SK-N-SH (cell line): ENCODE measurements at regions not wholly inside any gene's neighbourhood (a gene's known extent, or its start where the extent isn't known, plus 50 kb on each side); places are given as distances from the start of the nearest gene placed in this dataset.

Source experiments
- CTCF ChIA-PET: fragments of 300-600, 350-600 bp; formaldehyde crosslinking; extraction: SDS; loops from one replicate; lab custom pipeline; 2021; lab: Yijun Ruan, JAX
- POLR2A ChIA-PET: fragments of 350-600 bp; sonication (Branson Sonifier 250); formaldehyde crosslinking; extraction: SDS; loops from one replicate; lab custom pipeline; 2020; ENCODE audit warnings: antibody characterized with exemption, inconsistent platforms; lab: Yijun Ruan, JAX
- DNase-seq: peaks from one replicate; pipeline ENCODE4 v3.0.0; 2012
- H2AFZ ChIP-seq: fragments of 200-600 bp; sonication (generic); 2 replicates; pipeline ENCODE4 v1.8.1; 2016; ENCODE audit warnings: antibody characterized with exemption, mild to moderate bottlenecking, low read depth
- H3F3A ChIP-seq: fragments of 200-600 bp; sonication (generic); replicated peaks from 2 replicates; pipeline ENCODE3; 2016; ENCODE audit warnings: antibody characterized with exemption, mild to moderate bottlenecking; ENCODE audit not compliant: insufficient read depth
- H3K27ac ChIP-seq, 2 experiments: fragments of 200-500 bp in 1 of 2; fragments of 200-600 bp in 1 of 2; sonication (Bioruptor generic) in 1 of 2; sonication (generic), shearing (Covaris generic) in 1 of 2; 2 replicates each; pipeline versions ENCODE4 v1.5.1 to v1.6.1; 2014 to 2016; ENCODE audit warnings: low read depth in 2 of 2, inconsistent platforms in 1 of 2, low read length in 1 of 2, mild to moderate bottlenecking in 1 of 2, mixed read lengths in 1 of 2
- H3K27me3 ChIP-seq: fragments of 200-600 bp; sonication (generic), shearing (Covaris generic); 2 replicates; pipeline ENCODE4 v1.6.1; 2016; ENCODE audit warnings: mixed run types; ENCODE audit not compliant: insufficient read depth
- H3K36me3 ChIP-seq, 2 experiments: fragments of 200-500 bp in 1 of 2; fragments of 200-600 bp in 1 of 2; sonication (Bioruptor generic) in 1 of 2; sonication (generic) in 1 of 2; replicated peaks in 1 of 2; 2 replicates each; pipeline versions ENCODE3 to v1.5.1; 2014 to 2016; ENCODE audit warnings: low read length in 1 of 2, mild to moderate bottlenecking in 1 of 2; ENCODE audit not compliant: insufficient read depth in 2 of 2, control insufficient read depth in 1 of 2
- H3K4me1 ChIP-seq, 2 experiments: fragments of 200-500 bp in 1 of 2; fragments of 200-600 bp in 1 of 2; sonication (Bioruptor generic) in 1 of 2; sonication (generic), shearing (Covaris generic) in 1 of 2; 2 replicates each; pipeline versions ENCODE4 v1.5.1 to v1.6.1; 2014 to 2016; ENCODE audit warnings: low read depth in 1 of 2, low read length in 1 of 2, mixed run types in 1 of 2; ENCODE audit not compliant: insufficient read depth in 2 of 2, control insufficient read depth in 1 of 2
- H3K4me2 ChIP-seq: fragments of 200-600 bp; sonication (generic), shearing (Covaris generic); 2 replicates; pipeline ENCODE4 v1.6.1; 2017; ENCODE audit warnings: mixed run types
- H3K4me3 ChIP-seq, 2 experiments: fragments of 200-500 bp in 1 of 2; fragments of 200-600 bp in 1 of 2; sonication (Bioruptor generic) in 1 of 2; sonication (generic), shearing (Covaris generic) in 1 of 2; 2 replicates each; pipeline versions ENCODE4 v1.5.1 to v1.8.1; 2014 to 2016; ENCODE audit warnings: low read depth in 2 of 2, inconsistent platforms in 1 of 2, low read length in 1 of 2, mild to moderate bottlenecking in 1 of 2, mixed read lengths in 1 of 2, moderate library complexity in 1 of 2
- H3K79me2 ChIP-seq: fragments of 200-600 bp; sonication (generic); 2 replicates; pipeline ENCODE4 v1.8.1; 2017; ENCODE audit warnings: mild to moderate bottlenecking; ENCODE audit not compliant: insufficient read depth
- H3K9ac ChIP-seq: fragments of 200-600 bp; sonication (generic); 2 replicates; pipeline ENCODE4 v1.6.1; 2017; ENCODE audit warnings: mixed run types
- H3K9me2 ChIP-seq: fragments of 200-600 bp; sonication (generic); 2 replicates; pipeline ENCODE4 v1.6.1; 2017; ENCODE audit warnings: mixed run types
- H3K9me3 ChIP-seq: fragments of 200-600 bp; sonication (generic); 2 replicates; pipeline ENCODE4 v1.6.1; 2017; ENCODE audit warnings: mixed run types, mild to moderate bottlenecking, moderate library complexity
- H4K20me1 ChIP-seq: fragments of 200-600 bp; sonication (generic); 2 replicates; pipeline ENCODE4 v1.6.1; 2017; ENCODE audit warnings: mild to moderate bottlenecking, mixed run types; ENCODE audit not compliant: insufficient read depth
- EP300 ChIP-seq, 2 experiments: IDR thresholded peaks; 2 replicates each; pipeline versions ENCODE4 v1.4.0 to v1.6.1; 2012; ENCODE audit warnings: borderline replicate concordance in 1 of 2, low read depth in 1 of 2, low read length in 1 of 2
- FOXJ3 ChIP-seq: sonication (generic); formaldehyde crosslinking; IDR thresholded peaks from 2 replicates; pipeline ENCODE4 v1.5.1; 2020; ENCODE audit warnings: mild to moderate bottlenecking, missing genetic modification reagents
- FOXM1 ChIP-seq: IDR thresholded peaks from 2 replicates; pipeline ENCODE4 v1.4.0; 2012; ENCODE audit warnings: low read depth, mild to moderate bottlenecking
- MEF2A ChIP-seq: IDR thresholded peaks from 2 replicates; pipeline ENCODE4 v1.4.0; 2012; ENCODE audit warnings: low read depth, borderline replicate concordance
- NFIC ChIP-seq: IDR thresholded peaks from 2 replicates; pipeline ENCODE4 v1.4.0; 2012; ENCODE audit warnings: borderline replicate concordance
- RAD21 ChIP-seq: IDR thresholded peaks from 2 replicates; pipeline ENCODE4 v1.6.1; 2012; ENCODE audit warnings: mild to moderate bottlenecking, low read length
- RFX5 ChIP-seq: IDR thresholded peaks from 2 replicates; pipeline ENCODE4 v1.6.1; 2012; ENCODE audit warnings: mild to moderate bottlenecking, improper control_type of control experiment, low read length
- SMC3 ChIP-seq: IDR thresholded peaks from 2 replicates; pipeline ENCODE4 v1.6.1; 2012; ENCODE audit warnings: low read depth, low read length, improper control_type of control experiment
- WGBS: methylation state at CpG from one replicate; pipeline ENCODE4 v1.1.6; 2017; ENCODE audit warnings: low lambda C conversion rate; 5-methylcytosine and 5-hydroxymethylcytosine counted together
- TF ChIP-seq, protein P1 (sequence below): IDR thresholded peaks from 2 replicates; pipeline ENCODE4; 2012
- TF ChIP-seq, protein P2 (sequence below): IDR thresholded peaks from 2 replicates; pipeline ENCODE4 v1.4.0; 2012; ENCODE audit warnings: low read depth, borderline replicate concordance
- TF ChIP-seq, protein P3 (sequence below): IDR thresholded peaks from 2 replicates; pipeline ENCODE4 v1.4.0; 2012; ENCODE audit warnings: low read depth, borderline replicate concordance
- TF ChIP-seq, protein P4 (sequence below): fragments of 150-350 bp; IDR thresholded peaks from 2 replicates; pipeline ENCODE4 v1.6.1; 2017; ENCODE audit warnings: antibody characterized with exemption, low read length, low read depth, borderline replicate concordance

DNA sequence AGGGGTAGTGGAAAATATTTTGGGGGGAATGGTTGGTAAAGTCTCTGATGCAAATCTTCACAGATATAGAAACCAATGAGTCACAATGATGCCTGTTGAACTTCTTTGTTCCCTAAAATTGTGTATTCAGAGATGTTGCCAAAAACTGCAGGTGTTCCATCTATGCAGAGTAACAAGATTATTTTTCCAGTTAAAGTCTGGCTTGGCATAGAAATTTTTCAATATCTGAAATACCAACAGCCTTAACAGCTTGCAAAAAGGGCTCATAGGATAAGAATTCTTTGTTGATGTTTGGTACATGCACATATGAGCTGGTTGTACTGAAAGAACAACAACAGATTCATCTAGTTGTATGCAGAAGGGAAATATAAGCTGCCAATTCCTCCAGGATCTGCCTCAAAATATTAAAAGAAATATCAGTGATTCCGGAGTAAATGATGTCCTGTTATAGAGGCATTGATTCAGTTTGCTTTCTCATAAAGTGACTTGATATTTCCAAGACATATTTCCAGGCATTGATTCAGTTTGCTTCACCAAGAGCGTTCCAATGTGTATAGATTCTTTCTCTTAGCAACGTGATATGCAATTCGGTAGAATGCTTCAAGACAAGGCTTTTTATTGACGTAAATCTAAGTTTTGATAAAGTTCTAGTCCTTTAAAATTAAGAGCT is 564.4 kb downstream of the TMA16 start:
- Histone ChIP-seq H3F3A (no peaks in the 10 kb centered on the region), H3K36me3 (no peaks in the 10 kb centered on the region), H3K4me2 (no peak overlapping the region), H3K9me2 (no peaks in the 10 kb centered on the region), H3K4me1 (no peaks in the 10 kb centered on the region), H4K20me1 (no peaks in the 10 kb centered on the region), H3K4me3 (no peak overlapping the region), H3K79me2 (no peaks in the 10 kb centered on the region)
- TF ChIP-seq EP300 (IDR thresholded peaks at IDR 0.05; ENCODE audit: borderline replicate concordance in 1 of 2, low read depth in 1 of 2, low read length in 1 of 2) = no peak
- TF ChIP-seq FOXJ3 (CRISPR knock-in tag) = no peak
- TF ChIP-seq, protein P1, sequence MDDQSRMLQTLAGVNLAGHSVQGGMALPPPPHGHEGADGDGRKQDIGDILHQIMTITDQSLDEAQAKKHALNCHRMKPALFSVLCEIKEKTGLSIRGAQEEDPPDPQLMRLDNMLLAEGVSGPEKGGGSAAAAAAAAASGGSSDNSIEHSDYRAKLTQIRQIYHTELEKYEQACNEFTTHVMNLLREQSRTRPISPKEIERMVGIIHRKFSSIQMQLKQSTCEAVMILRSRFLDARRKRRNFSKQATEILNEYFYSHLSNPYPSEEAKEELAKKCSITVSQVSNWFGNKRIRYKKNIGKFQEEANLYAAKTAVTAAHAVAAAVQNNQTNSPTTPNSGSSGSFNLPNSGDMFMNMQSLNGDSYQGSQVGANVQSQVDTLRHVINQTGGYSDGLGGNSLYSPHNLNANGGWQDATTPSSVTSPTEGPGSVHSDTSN = no peak
- TF ChIP-seq FOXM1 = no peak
- TF ChIP-seq NFIC = no peak
- TF ChIP-seq, protein P2, sequence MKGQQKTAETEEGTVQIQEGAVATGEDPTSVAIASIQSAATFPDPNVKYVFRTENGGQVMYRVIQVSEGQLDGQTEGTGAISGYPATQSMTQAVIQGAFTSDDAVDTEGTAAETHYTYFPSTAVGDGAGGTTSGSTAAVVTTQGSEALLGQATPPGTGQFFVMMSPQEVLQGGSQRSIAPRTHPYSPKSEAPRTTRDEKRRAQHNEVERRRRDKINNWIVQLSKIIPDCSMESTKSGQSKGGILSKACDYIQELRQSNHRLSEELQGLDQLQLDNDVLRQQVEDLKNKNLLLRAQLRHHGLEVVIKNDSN = no peak
- no peak for TF ChIP-seq RFX5
- TF ChIP-seq SMC3 = no peak
- TF ChIP-seq MEF2A = no peak
- TF ChIP-seq, protein P3, sequence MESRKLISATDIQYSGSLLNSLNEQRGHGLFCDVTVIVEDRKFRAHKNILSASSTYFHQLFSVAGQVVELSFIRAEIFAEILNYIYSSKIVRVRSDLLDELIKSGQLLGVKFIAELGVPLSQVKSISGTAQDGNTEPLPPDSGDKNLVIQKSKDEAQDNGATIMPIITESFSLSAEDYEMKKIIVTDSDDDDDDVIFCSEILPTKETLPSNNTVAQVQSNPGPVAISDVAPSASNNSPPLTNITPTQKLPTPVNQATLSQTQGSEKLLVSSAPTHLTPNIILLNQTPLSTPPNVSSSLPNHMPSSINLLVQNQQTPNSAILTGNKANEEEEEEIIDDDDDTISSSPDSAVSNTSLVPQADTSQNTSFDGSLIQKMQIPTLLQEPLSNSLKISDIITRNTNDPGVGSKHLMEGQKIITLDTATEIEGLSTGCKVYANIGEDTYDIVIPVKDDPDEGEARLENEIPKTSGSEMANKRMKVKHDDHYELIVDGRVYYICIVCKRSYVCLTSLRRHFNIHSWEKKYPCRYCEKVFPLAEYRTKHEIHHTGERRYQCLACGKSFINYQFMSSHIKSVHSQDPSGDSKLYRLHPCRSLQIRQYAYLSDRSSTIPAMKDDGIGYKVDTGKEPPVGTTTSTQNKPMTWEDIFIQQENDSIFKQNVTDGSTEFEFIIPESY = no peak
- TF ChIP-seq, protein P4, sequence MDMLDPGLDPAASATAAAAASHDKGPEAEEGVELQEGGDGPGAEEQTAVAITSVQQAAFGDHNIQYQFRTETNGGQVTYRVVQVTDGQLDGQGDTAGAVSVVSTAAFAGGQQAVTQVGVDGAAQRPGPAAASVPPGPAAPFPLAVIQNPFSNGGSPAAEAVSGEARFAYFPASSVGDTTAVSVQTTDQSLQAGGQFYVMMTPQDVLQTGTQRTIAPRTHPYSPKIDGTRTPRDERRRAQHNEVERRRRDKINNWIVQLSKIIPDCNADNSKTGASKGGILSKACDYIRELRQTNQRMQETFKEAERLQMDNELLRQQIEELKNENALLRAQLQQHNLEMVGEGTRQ = no peak
- TF ChIP-seq, all 33 proteins: peak for 0
- CTCF ChIA-PET = no interaction called here
- no peaks in the 10 kb centered on the region for H3K9me3 ChIP-seq
- WGBS = under 1% methylated on average over 5 of the region's 5 CpGs
- POLR2A ChIA-PET = no interaction called here
- no peak overlapping the region for H2AFZ ChIP-seq
- H3K27ac ChIP-seq = no peak overlapping the region
- no peak overlapping the region for H3K9ac ChIP-seq
- DNase-seq = no peak
- no peaks in the 10 kb centered on the region for H3K27me3 ChIP-seq

DNA sequence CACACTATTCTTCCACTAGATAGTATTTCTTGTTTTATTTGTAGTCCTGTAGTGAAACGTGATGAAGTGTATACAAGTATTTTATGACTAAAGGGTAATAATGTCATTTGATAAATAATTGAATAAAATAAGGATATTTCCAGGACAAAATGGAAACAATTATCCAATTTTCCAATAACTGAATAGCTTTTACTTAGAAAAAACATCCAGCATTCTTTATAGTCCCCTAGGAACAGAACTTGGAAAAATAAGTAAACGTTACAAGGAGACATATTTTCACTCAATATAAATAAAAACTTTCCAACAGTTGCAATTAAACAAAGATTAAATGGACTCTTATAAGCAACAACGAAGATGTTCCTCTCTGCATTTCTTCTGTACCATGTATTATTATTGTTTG is 566.0 kb downstream of the TMA16 start:
- H3K36me3 ChIP-seq = no peaks in the 10 kb centered on the region
- no peaks in the 10 kb centered on the region for H3K4me1 ChIP-seq
- no peak overlapping the region for H3K4me3 ChIP-seq
- H3K9me2 ChIP-seq = no peaks in the 10 kb centered on the region
- no peak overlapping the region for H3K9ac ChIP-seq
- POLR2A ChIA-PET = no interaction called here
- no peak for DNase-seq
- 2% methylated on average over 3 of the region's 3 CpGs for WGBS
- no peaks in the 10 kb centered on the region for H3K27me3 ChIP-seq
- no peaks in the 10 kb centered on the region for H4K20me1 ChIP-seq
- no peaks in the 10 kb centered on the region for H3K79me2 ChIP-seq
- TF ChIP-seq RAD21 = no peak
- no peak overlapping the region for H2AFZ ChIP-seq
- H3K9me3 ChIP-seq = no peaks in the 10 kb centered on the region
- H3F3A ChIP-seq = no peaks in the 10 kb centered on the region
- CTCF ChIA-PET = no interaction called here
- H3K4me2 ChIP-seq = no peak overlapping the region
- no peak overlapping the region for H3K27ac ChIP-seq
